Trophoblast cell (in vitro differentiated cells and primary cell): ENCODE measurements at regions not wholly inside any gene's neighbourhood (a gene's known extent, or its start where the extent isn't known, plus 50 kb on each side); places are given as distances from the start of the nearest gene placed in this dataset.

Source experiments
- DNase-seq, 2 donors: peaks; one replicate each; pipeline ENCODE4 v3.0.0-alpha.2; 2016
- H2AFZ ChIP-seq: 2 replicates; pipeline ENCODE4 v1.6.1; 2013; ENCODE audit warnings: low read length, moderate library complexity, mild to moderate bottlenecking; ENCODE audit not compliant: insufficient read depth, poor library complexity
- H2AK5ac ChIP-seq: 2 replicates; pipeline ENCODE4 v1.6.1; 2013; ENCODE audit warnings: mild to moderate bottlenecking, low read length
- H2BK120ac ChIP-seq: 2 replicates; pipeline ENCODE4 v1.6.1; 2013; ENCODE audit warnings: low read length, mild to moderate bottlenecking, moderate library complexity; ENCODE audit not compliant: insufficient read depth, poor library complexity
- H2BK12ac ChIP-seq: 2 replicates; pipeline ENCODE4 v1.6.1; 2013; ENCODE audit warnings: mild to moderate bottlenecking, low read length, moderate library complexity
- H2BK5ac ChIP-seq: 2 replicates; pipeline ENCODE4 v1.6.1; 2013; ENCODE audit warnings: low read length, low read depth, moderate library complexity, mild to moderate bottlenecking; ENCODE audit not compliant: poor library complexity
- H3K14ac ChIP-seq: 2 replicates; pipeline ENCODE4 v1.6.1; 2013; ENCODE audit warnings: mild to moderate bottlenecking, low read length
- H3K18ac ChIP-seq: 2 replicates; pipeline ENCODE4 v1.6.1; 2013; ENCODE audit warnings: mild to moderate bottlenecking, low read length
- H3K23ac ChIP-seq: 2 replicates; pipeline ENCODE4 v1.6.1; 2013; ENCODE audit warnings: low read length
- H3K27ac ChIP-seq: 2 replicates; pipeline ENCODE4 v1.5.1; 2013; ENCODE audit warnings: low read depth, mild to moderate bottlenecking, inconsistent platforms, low read length, moderate library complexity
- H3K27me3 ChIP-seq: 2 replicates; pipeline ENCODE4 v1.6.1; 2013; ENCODE audit warnings: inconsistent platforms, mild to moderate bottlenecking, low read length, moderate library complexity; ENCODE audit not compliant: insufficient read depth
- H3K36me3 ChIP-seq, 2 experiments: 1 replicate in 1 of 2; 2 replicates in 1 of 2; pipeline ENCODE4 v1.6.1; 2013; ENCODE audit warnings: low read length in 2 of 2, mild to moderate bottlenecking in 2 of 2, moderate library complexity in 1 of 2; ENCODE audit not compliant: insufficient read depth in 2 of 2, control insufficient read depth in 1 of 2
- H3K4ac ChIP-seq: 2 replicates; pipeline ENCODE4 v1.6.1; 2013; ENCODE audit warnings: low read depth, mild to moderate bottlenecking, low read length, moderate library complexity
- H3K4me1 ChIP-seq, 2 experiments: 1 replicate in 1 of 2; 2 replicates in 1 of 2; pipeline ENCODE4 v1.6.1; 2013; ENCODE audit warnings: low read length in 2 of 2, mild to moderate bottlenecking in 2 of 2, moderate library complexity in 1 of 2; ENCODE audit not compliant: insufficient read depth in 2 of 2, control insufficient read depth in 1 of 2
- H3K4me2 ChIP-seq: 2 replicates; pipeline ENCODE4 v1.6.1; 2013; ENCODE audit warnings: inconsistent platforms, mild to moderate bottlenecking, low read length, moderate library complexity
- H3K4me3 ChIP-seq: 2 replicates; pipeline ENCODE4 v1.5.1; 2013; ENCODE audit warnings: mild to moderate bottlenecking, low read depth, low read length, inconsistent platforms
- H3K79me1 ChIP-seq: one replicate; pipeline ENCODE4 v1.6.1; 2013; ENCODE audit warnings: low read length
- H3K79me2 ChIP-seq: 2 replicates; pipeline ENCODE4 v1.6.1; 2013; ENCODE audit warnings: low read length, mild to moderate bottlenecking; ENCODE audit not compliant: control insufficient read depth, insufficient read depth, poor library complexity
- H3K9ac ChIP-seq: 2 replicates; pipeline ENCODE4 v1.6.1; 2013; ENCODE audit warnings: mild to moderate bottlenecking, low read length
- H3K9me3 ChIP-seq: 2 replicates; pipeline ENCODE4 v1.6.1; 2013; ENCODE audit warnings: low read depth, mild to moderate bottlenecking, control low read depth, inconsistent platforms, low read length; ENCODE audit not compliant: insufficient read depth
- H4K12ac ChIP-seq: 2 replicates; pipeline ENCODE4 v1.6.1; 2013; ENCODE audit warnings: low read depth, mild to moderate bottlenecking, low read length, moderate library complexity
- H4K8ac ChIP-seq: 2 replicates; pipeline ENCODE4 v1.6.1; 2013; ENCODE audit warnings: low read depth, mild to moderate bottlenecking, low read length, moderate library complexity
- H4K91ac ChIP-seq: one replicate; pipeline ENCODE4 v1.6.1; 2013; ENCODE audit warnings: low read depth, mild to moderate bottlenecking, low read length, moderate library complexity
- WGBS: extraction: QIAGEN DNeasy Blood & Tissue Kit; methylation state at CpG from one replicate; pipeline ENCODE4 v1.1.7; 2013; ENCODE audit warnings: missing lambda C conversion rate; ENCODE audit not compliant: insufficient read length, insufficient coverage; ENCODE audit errors: extremely low coverage; 5-methylcytosine and 5-hydroxymethylcytosine counted together

GRCh38 chr4:36704289-36704688 is 422.9 kb downstream of the DTHD1 start:
- H3K4me3 ChIP-seq: no peak overlapping the region
- H4K8ac ChIP-seq: no peak overlapping the region
- no peaks in the 10 kb centered on the region for H3K4me1 ChIP-seq
- H2BK120ac ChIP-seq: no peak overlapping the region
- no peak overlapping the region for H2BK12ac ChIP-seq
- H3K14ac ChIP-seq: no peak overlapping the region
- H3K36me3 ChIP-seq: no peaks in the 10 kb centered on the region
- H3K9ac ChIP-seq: no peak overlapping the region
- no peaks in the 10 kb centered on the region for H3K79me2 ChIP-seq
- peaks cover 6% of the 10 kb centered on the region for H3K9me3 ChIP-seq
- H3K4ac ChIP-seq: no peak overlapping the region
- H2AFZ ChIP-seq: no peak overlapping the region
- H4K12ac ChIP-seq: no peak overlapping the region
- H2BK5ac ChIP-seq: no peak overlapping the region
- no peaks in the 10 kb centered on the region for H3K79me1 ChIP-seq
- no peak for DNase-seq
- H2AK5ac ChIP-seq: no peak overlapping the region
- H3K23ac ChIP-seq: no peak overlapping the region
- no peaks in the 10 kb centered on the region for H3K27me3 ChIP-seq
- no peak overlapping the region for H4K91ac ChIP-seq
- H3K18ac ChIP-seq: no peak overlapping the region
- H3K4me2 ChIP-seq: no peak overlapping the region
- H3K27ac ChIP-seq: no peak overlapping the region

- Histone ChIP-seq H2BK5ac (no peak overlapping the region), H2BK120ac (no peak overlapping the region), H3K23ac (no peak overlapping the region), H3K79me2 (no peaks in the 10 kb centered on the region), H3K4ac (no peak overlapping the region), H3K4me1 (no peaks in the 10 kb centered on the region), H3K9me3 (no peaks in the 10 kb centered on the region), H2BK12ac (no peak overlapping the region), H4K8ac (no peak overlapping the region), H3K79me1 (no peaks in the 10 kb centered on the region), H2AK5ac (no peak overlapping the region), H3K9ac (no peak overlapping the region), H3K27me3 (no peaks in the 10 kb centered on the region), H3K27ac (no peak overlapping the region), H2AFZ (no peak overlapping the region), H3K4me3 (no peak overlapping the region), H3K36me3 (no peaks in the 10 kb centered on the region), H4K91ac (no peak overlapping the region), H3K14ac (no peak overlapping the region), H3K4me2 (no peak overlapping the region), H4K12ac (no peak overlapping the region), H3K18ac (no peak overlapping the region)
- DNase-seq: no peak
- no CpG with 5 or more reads among the region's 4 CpGs for WGBS
Measured at GRCh38 chr4:36709991-36710390, 428.6 kb downstream of the DTHD1 start.

GRCh38 chr4:36712013-36712412 is 430.6 kb downstream of the DTHD1 start:
- no peaks in the 10 kb centered on the region for H3K79me2 ChIP-seq
- no peak overlapping the region for H3K27ac ChIP-seq
- H3K23ac ChIP-seq: no peak overlapping the region
- H2AK5ac ChIP-seq: no peak overlapping the region
- H4K8ac ChIP-seq: no peak overlapping the region
- H3K14ac ChIP-seq: no peak overlapping the region
- no peak overlapping the region for H2AFZ ChIP-seq
- H3K79me1 ChIP-seq: no peaks in the 10 kb centered on the region
- H3K36me3 ChIP-seq: no peaks in the 10 kb centered on the region
- H2BK5ac ChIP-seq: no peak overlapping the region
- H4K12ac ChIP-seq: no peak overlapping the region
- no peak overlapping the region for H4K91ac ChIP-seq
- no peaks in the 10 kb centered on the region for H3K4me1 ChIP-seq
- peaks cover 2% of the 10 kb centered on the region for H3K9me3 ChIP-seq
- H3K4me2 ChIP-seq: no peak overlapping the region
- no peak overlapping the region for H2BK12ac ChIP-seq
- H2BK120ac ChIP-seq: no peak overlapping the region
- no peak overlapping the region for H3K18ac ChIP-seq
- no peaks in the 10 kb centered on the region for H3K27me3 ChIP-seq
- no peak overlapping the region for H3K4ac ChIP-seq
- DNase-seq: no peak
- H3K9ac ChIP-seq: no peak overlapping the region
- H3K4me3 ChIP-seq: no peak overlapping the region

GRCh38 chr4:36716874-36717273 is 435.5 kb downstream of the DTHD1 start:
- WGBS: no CpG with 5 or more reads among the region's 4 CpGs
- H4K91ac ChIP-seq: no peak overlapping the region
- H2AFZ ChIP-seq: no peak overlapping the region
- no peaks in the 10 kb centered on the region for H3K36me3 ChIP-seq
- no peak overlapping the region for H2BK12ac ChIP-seq
- no peaks in the 10 kb centered on the region for H3K4me1 ChIP-seq
- H3K23ac ChIP-seq: no peak overlapping the region
- H3K27me3 ChIP-seq: no peaks in the 10 kb centered on the region
- no peaks in the 10 kb centered on the region for H3K79me2 ChIP-seq
- no peak overlapping the region for H4K8ac ChIP-seq
- DNase-seq: peak; percentile 7 to 17
- H2AK5ac ChIP-seq: no peak overlapping the region
- peaks cover 2% of the 10 kb centered on the region for H3K9me3 ChIP-seq
- H3K4me2 ChIP-seq: no peak overlapping the region
- no peak overlapping the region for H3K9ac ChIP-seq
- no peak overlapping the region for H3K18ac ChIP-seq
- no peak overlapping the region for H3K4ac ChIP-seq
- H2BK120ac ChIP-seq: no peak overlapping the region
- H3K27ac ChIP-seq: no peak overlapping the region
- H3K79me1 ChIP-seq: no peaks in the 10 kb centered on the region
- H2BK5ac ChIP-seq: no peak overlapping the region
- no peak overlapping the region for H4K12ac ChIP-seq
- no peak overlapping the region for H3K4me3 ChIP-seq
- no peak overlapping the region for H3K14ac ChIP-seq

DNA sequence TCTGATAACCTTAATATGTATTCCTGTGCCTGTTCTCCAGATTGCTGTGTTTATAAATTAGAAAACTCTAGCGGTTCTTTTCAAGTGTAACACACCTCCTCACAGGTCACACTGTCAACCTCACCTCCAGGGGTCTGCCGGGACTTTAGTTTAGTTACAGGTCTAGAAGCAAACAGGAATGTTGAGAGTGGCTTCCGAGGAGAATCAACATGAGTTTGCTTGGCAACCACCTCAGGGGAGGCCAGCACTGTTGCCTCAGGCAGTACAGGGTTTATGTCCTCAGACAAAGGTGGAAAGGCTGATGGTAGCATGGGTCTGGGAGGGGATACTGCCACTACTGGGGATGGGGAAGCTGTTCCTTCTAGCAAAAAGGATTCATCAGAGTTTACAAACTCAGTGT is 438.0 kb downstream of the DTHD1 start:
- whole genome bisulfite sequencing: no CpG with 5 or more reads among the region's 3 CpGs
- Histone ChIP-seq H2BK5ac (no peak overlapping the region), H3K4ac (no peak overlapping the region), H2AK5ac (no peak overlapping the region), H3K9ac (no peak overlapping the region), H3K9me3 (peaks cover 2% of the 10 kb centered on the region), H2BK120ac (no peak overlapping the region), H3K18ac (no peak overlapping the region), H3K4me1 (no peaks in the 10 kb centered on the region), H2AFZ (no peak overlapping the region), H3K27ac (no peak overlapping the region), H4K12ac (no peak overlapping the region), H4K8ac (no peak overlapping the region), H3K79me1 (no peaks in the 10 kb centered on the region), H3K4me3 (no peak overlapping the region), H3K79me2 (no peaks in the 10 kb centered on the region), H3K23ac (no peak overlapping the region), H3K4me2 (no peak overlapping the region), H2BK12ac (no peak overlapping the region), H3K27me3 (no peaks in the 10 kb centered on the region), H3K36me3 (no peaks in the 10 kb centered on the region), H3K14ac (no peak overlapping the region), H4K91ac (no peak overlapping the region)
- peak in 1 of 2 donors; percentile 2 for DNase-seq
